T-cell (primary cell): ENCODE measurements at regions not wholly inside any gene's neighbourhood (a gene's known extent, or its start where the extent isn't known, plus 50 kb on each side); places are given as distances from the start of the nearest gene placed in this dataset.
"Not testable (repeated sequence)": the region's sequence is repeated elsewhere in the genome, so short reads cannot be mapped to it uniquely, and the experiment has no call there.

Experiments
- ATAC-seq, 4 experiments: fragments of 200-7000 bp in 3 of 4; fragments of 150-1000 bp in 1 of 4; cut with Tn5 transposase; replicated peaks in 1 of 4; 1 replicate in 3 of 4; 2 replicates in 1 of 4; pipeline ENCODE4 v1.10.0; 2021; ENCODE audit warnings: moderate library complexity in 3 of 4, mild to moderate bottlenecking in 2 of 4, moderate number of reproducible peaks in 1 of 4
- CTCF ChIA-PET, 2 donors: fragments of 300-600 bp; sonication (Branson Sonifier 250); formaldehyde crosslinking; loops; one replicate each; lab custom pipeline; 2022; ENCODE audit warnings: antibody characterized with exemption in 2 of 2; lab: Charles Lee
- POLR2A ChIA-PET, 2 donors: fragments of 300-600 bp; sonication (Branson Sonifier 250); formaldehyde crosslinking; loops; one replicate each; lab custom pipeline; 2022; ENCODE audit warnings: antibody characterized with exemption in 2 of 2; lab: Charles Lee
- DNase-seq, 35 experiments: peaks; one replicate each; pipeline versions ENCODE4 v3.0.0 to v3.0.0-alpha.2; 2013 to 2023
- H3K27ac ChIP-seq: one replicate; pipeline ENCODE4 v1.5.1; 2013; ENCODE audit warnings: low read length
- H3K27me3 ChIP-seq, 2 experiments: replicated peaks in 1 of 2; 1 replicate in 1 of 2; 2 replicates in 1 of 2; pipeline versions ENCODE4 v1.6.1 to v1.7.0; 2013; ENCODE audit warnings: low read length in 1 of 2, mixed read lengths in 1 of 2; ENCODE audit not compliant: control insufficient read depth in 2 of 2, insufficient read depth in 2 of 2; ENCODE audit errors: extremely low read depth in 1 of 2
- H3K36me3 ChIP-seq, 2 donors: 1 replicate in 1 of 2; 2 replicates in 1 of 2; pipeline versions ENCODE4 v1.6.1 to v1.7.0; 2013; ENCODE audit warnings: low read length in 1 of 2; ENCODE audit not compliant: control insufficient read depth in 2 of 2, insufficient read depth in 1 of 2; ENCODE audit errors: extremely low read depth in 1 of 2
- H3K4me1 ChIP-seq, 2 experiments: 1 replicate in 1 of 2; 2 replicates in 1 of 2; pipeline versions ENCODE4 v1.6.1 to v1.7.0; 2013; ENCODE audit warnings: low read length in 2 of 2, mixed read lengths in 1 of 2; ENCODE audit not compliant: insufficient read depth in 2 of 2, control insufficient read depth in 1 of 2; ENCODE audit errors: extremely low read depth in 1 of 2
- H3K4me3 ChIP-seq, 2 donors: 1 replicate in 1 of 2; 2 replicates in 1 of 2; pipeline versions ENCODE4 v1.5.1 to v1.7.0; 2013; ENCODE audit warnings: mild to moderate bottlenecking in 2 of 2, low read length in 1 of 2, moderate library complexity in 1 of 2; ENCODE audit not compliant: control insufficient read depth in 1 of 2; ENCODE audit errors: extremely low read depth in 1 of 2
- H3K9me3 ChIP-seq: 2 replicates; pipeline ENCODE4 v1.7.0; 2013
- H3K27ac Mint-ChIP-seq, 2 donors: one replicate each; pipeline ENCODE4 v1.8.0; 2020 to 2021; ENCODE audit warnings: mild to moderate bottlenecking in 2 of 2, mixed read lengths in 2 of 2
- H3K27me3 Mint-ChIP-seq, 2 donors: one replicate each; pipeline ENCODE4 v1.8.0; 2021 to 2022; ENCODE audit warnings: mixed read lengths in 2 of 2
- H3K36me3 Mint-ChIP-seq: one replicate; pipeline ENCODE4 v1.8.0; 2021; ENCODE audit warnings: mixed read lengths
- H3K4me1 Mint-ChIP-seq, 3 donors: one replicate each; pipeline ENCODE4 v1.8.0; 2020 to 2022; ENCODE audit warnings: mixed read lengths in 3 of 3, mild to moderate bottlenecking in 1 of 3
- H3K4me3 Mint-ChIP-seq, 3 donors: one replicate each; pipeline ENCODE4 v1.8.0; 2020 to 2022; ENCODE audit warnings: mild to moderate bottlenecking in 3 of 3, mixed read lengths in 3 of 3, moderate library complexity in 3 of 3
- H3K9me3 Mint-ChIP-seq, 3 donors: one replicate each; pipeline ENCODE4 v1.8.0; 2020 to 2022; ENCODE audit warnings: mixed read lengths in 3 of 3
- WGBS: methylation state at CpG from one replicate; pipeline ENCODE4 v1.1.5; 2013; ENCODE audit warnings: missing lambda C conversion rate; ENCODE audit not compliant: insufficient coverage; 5-methylcytosine and 5-hydroxymethylcytosine counted together

- H3K9me3 Mint-ChIP-seq, H3K27me3 ChIP-seq, CTCF ChIA-PET, H3K9me3 ChIP-seq, H3K36me3 ChIP-seq, H3K36me3 Mint-ChIP-seq, H3K27me3 Mint-ChIP-seq, ATAC-seq, H3K4me1 ChIP-seq: not testable (repeated sequence)
- peak overlapping the region in 1 of 2 donors; percentile 42 for H3K4me3 ChIP-seq
- 3% methylated on average over 7 of the region's 11 CpGs for WGBS
- H3K27ac Mint-ChIP-seq, result peak overlapping the region; percentile 88 to 95
- H3K27ac ChIP-seq, result peak overlapping the region; percentile 82
- peaks cover 21 to 24% (median 21%) of the 10 kb centered on the region in 3 donors for H3K4me1 Mint-ChIP-seq
- H3K4me3 Mint-ChIP-seq, result peak overlapping the region; percentile 72 to 77 (median 72)
- peak; percentile 2 to 69 (median 41) for DNase-seq
- POLR2A ChIA-PET, result interaction anchor here in 1 of 2 donors (0.6 kb wide), 1 partner anchor 625 kb away, joined by 3 read pairs; no protein-coding TSS in a partner anchor
Measured at GRCh38 chr12:8320251-8320730, 92.9 kb upstream of the FAM90A1 start.

GRCh38 chr12:8320791-8321370 is 93.5 kb upstream of the FAM90A1 start:
- 55% methylated on average over 3 of the region's 7 CpGs for WGBS
- H3K36me3 ChIP-seq, H3K27me3 Mint-ChIP-seq, ATAC-seq, H3K9me3 ChIP-seq, H3K9me3 Mint-ChIP-seq, H3K36me3 Mint-ChIP-seq, H3K4me1 ChIP-seq, CTCF ChIA-PET, H3K27me3 ChIP-seq: not testable (repeated sequence)
- Mint-ChIP-seq H3K4me1 (peaks cover 21 to 24% (median 21%) of the 10 kb centered on the region in 3 donors), H3K27ac (peak overlapping the region; percentile 88 to 95), H3K4me3 (peak overlapping the region; percentile 72 to 77 (median 72))
- DNase-seq, result peak in 1 of 35 experiments; percentile 2
- POLR2A ChIA-PET, result interaction anchor here in 1 of 2 donors (0.6 kb wide), 1 partner anchor 625 kb away, joined by 3 read pairs; no protein-coding TSS in a partner anchor
- peak overlapping the region; percentile 82 for H3K27ac ChIP-seq
- peak overlapping the region in 1 of 2 donors; percentile 42 for H3K4me3 ChIP-seq

- ATAC-seq, H3K9me3 Mint-ChIP-seq: not testable (repeated sequence)
- WGBS, result no CpG with 5 or more reads among the region's 4 CpGs
Measured at GRCh38 chr12:8325145-8325839, 97.9 kb upstream of the FAM90A1 start.

GRCh38 chr12:8328835-8329234 is 101.4 kb upstream of the FAM90A1 start:
- H3K27me3 ChIP-seq, H3K27me3 Mint-ChIP-seq, POLR2A ChIA-PET, CTCF ChIA-PET, H3K4me3 ChIP-seq, ATAC-seq, DNase-seq, H3K36me3 ChIP-seq, H3K27ac ChIP-seq, H3K4me3 Mint-ChIP-seq, H3K4me1 ChIP-seq, H3K4me1 Mint-ChIP-seq, H3K36me3 Mint-ChIP-seq, H3K9me3 ChIP-seq, H3K9me3 Mint-ChIP-seq, H3K27ac Mint-ChIP-seq: not testable (repeated sequence)
- WGBS, result 100% methylated on average over 1 of the region's 3 CpGs

More at GRCh38 chr12:8325145-8325839, 97.9 kb upstream of the FAM90A1 start:
- CTCF ChIA-PET, result interaction anchor here in 1 of 2 donors (0.7 kb wide), 1 partner anchor 517 kb away, joined by 4 read pairs; no protein-coding TSS in a partner anchor
- H3K9me3 ChIP-seq, H3K27ac Mint-ChIP-seq, H3K36me3 ChIP-seq, H3K27me3 ChIP-seq, H3K4me1 ChIP-seq, H3K36me3 Mint-ChIP-seq, H3K4me3 ChIP-seq, H3K27me3 Mint-ChIP-seq, POLR2A ChIA-PET, DNase-seq, H3K27ac ChIP-seq, H3K4me1 Mint-ChIP-seq, H3K4me3 Mint-ChIP-seq: not testable (repeated sequence)

- CTCF ChIA-PET, H3K9me3 ChIP-seq: not testable (repeated sequence)
Measured at GRCh38 chr12:8332373-8332772, 105.0 kb upstream of the FAM90A1 start.

GRCh38 chr12:8351073-8351472 is 104.7 kb upstream of the CLEC6A start:
- CTCF ChIA-PET, H3K36me3 Mint-ChIP-seq, H3K27me3 ChIP-seq, H3K27ac ChIP-seq, POLR2A ChIA-PET, H3K4me1 ChIP-seq, H3K9me3 ChIP-seq, H3K4me1 Mint-ChIP-seq, ATAC-seq, DNase-seq, H3K27ac Mint-ChIP-seq, H3K36me3 ChIP-seq, H3K4me3 ChIP-seq, H3K4me3 Mint-ChIP-seq: not testable (repeated sequence)
- Mint-ChIP-seq H3K9me3 (peaks cover 0 to 11% (median 0%) of the 10 kb centered on the region in 3 donors), H3K27me3 (peaks cover 10 to 15% of the 10 kb centered on the region in 2 donors)
- WGBS, result no CpG with 5 or more reads among the region's 3 CpGs

More at GRCh38 chr12:8332373-8332772, 105.0 kb upstream of the FAM90A1 start:
- H3K27me3 ChIP-seq, H3K4me1 ChIP-seq, H3K4me3 Mint-ChIP-seq, DNase-seq, H3K27me3 Mint-ChIP-seq, POLR2A ChIA-PET, ATAC-seq, H3K4me1 Mint-ChIP-seq, H3K36me3 ChIP-seq, H3K36me3 Mint-ChIP-seq, H3K27ac Mint-ChIP-seq, H3K27ac ChIP-seq, H3K9me3 Mint-ChIP-seq, H3K4me3 ChIP-seq: not testable (repeated sequence)
- no CpG with 5 or more reads among the region's 2 CpGs for WGBS
